SK-N-MC (cell line): ENCODE measurements at regions not wholly inside any gene's neighbourhood (a gene's known extent, or its start where the extent isn't known, plus 50 kb on each side); places are given as distances from the start of the nearest gene placed in this dataset.

Source experiments
- DNase-seq: peaks from one replicate; pipeline ENCODE4 v3.0.0-alpha.2; 2011; ENCODE audit warnings: low read depth, low spot score
- H3K27ac ChIP-seq: fragments of 200-600 bp; sonication (generic); 2 replicates; pipeline ENCODE4 v1.5.1; 2016; ENCODE audit warnings: mixed run types
- H3K36me3 ChIP-seq: fragments of 200-600 bp; sonication (generic); 2 replicates; pipeline ENCODE4 v1.6.1; 2017; ENCODE audit warnings: antibody characterized with exemption, low read length, mixed read lengths; ENCODE audit not compliant: insufficient read depth
- H3K4me3 ChIP-seq: fragments of 200-600 bp; sonication (generic); 2 replicates; pipeline ENCODE4 v1.5.1; 2016
- H3K9ac ChIP-seq: fragments of 200-600 bp; sonication (generic); 2 replicates; pipeline ENCODE4 v1.8.0; 2017; ENCODE audit warnings: mixed run types, mixed read lengths; ENCODE audit not compliant: insufficient read length
- H3K9me3 ChIP-seq: fragments of 200-600 bp; sonication (generic); 2 replicates; pipeline ENCODE4 v1.6.1; 2017; ENCODE audit warnings: low read depth, mild to moderate bottlenecking, antibody characterized with exemption, low read length, moderate library complexity, mixed read lengths
- EZH2 ChIP-seq: fragments of 200-600 bp; sonication (generic); IDR thresholded peaks from one replicate; pipeline ENCODE4 v1.6.1; 2017; ENCODE audit warnings: antibody characterized with exemption
- FOXP2 ChIP-seq: optimal IDR thresholded peaks from 2 replicates; pipeline ENCODE3; 2011; ENCODE audit warnings: mild to moderate bottlenecking, moderate library complexity; ENCODE audit not compliant: insufficient read depth; ENCODE audit errors: extremely low read length, control extremely low read depth
- POLR2AphosphoS5 ChIP-seq: IDR thresholded peaks from 2 replicates; pipeline ENCODE4 v1.6.1; 2012; ENCODE audit warnings: mild to moderate bottlenecking, low read depth, low read length, borderline replicate concordance

DNA sequence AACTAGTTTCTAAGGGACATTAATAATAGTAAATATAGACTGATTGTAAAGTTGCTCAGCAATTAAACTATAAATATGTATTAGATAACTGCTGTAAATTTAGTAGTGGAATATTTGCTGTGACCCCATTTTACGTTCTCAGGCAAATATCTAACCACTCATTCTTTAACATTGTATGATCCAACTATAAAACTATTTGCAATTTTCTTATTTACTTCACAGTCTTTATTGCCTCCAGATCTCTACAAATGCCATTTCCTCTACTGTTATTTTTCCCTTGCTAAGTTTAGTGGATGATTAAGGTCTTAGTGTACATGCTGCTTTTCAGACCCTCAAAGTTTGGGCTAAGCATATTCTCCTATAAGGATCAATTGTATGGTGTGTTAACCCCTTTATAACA, 526.2 kb upstream of the ST8SIA4 start:
- H3K27ac ChIP-seq, result no peak overlapping the region
- TF ChIP-seq POLR2AphosphoS5 (no peak), FOXP2 (no peak), EZH2 (no peak)
- H3K36me3 ChIP-seq, result no peaks in the 10 kb centered on the region
- H3K9me3 ChIP-seq, result no peaks in the 10 kb centered on the region
- H3K9ac ChIP-seq, result no peak overlapping the region
- DNase-seq, result no peak
- no peak overlapping the region for H3K4me3 ChIP-seq

- no peak overlapping the region for H3K9ac ChIP-seq
- DNase-seq, result no peak
- H3K9me3 ChIP-seq, result no peaks in the 10 kb centered on the region
- TF ChIP-seq FOXP2 (no peak), POLR2AphosphoS5 (no peak), EZH2 (no peak)
- H3K36me3 ChIP-seq, result no peaks in the 10 kb centered on the region
- no peak overlapping the region for H3K27ac ChIP-seq
- H3K4me3 ChIP-seq, result no peak overlapping the region
Measured at GRCh38 chr5:101425339-101425859, 522.3 kb upstream of the ST8SIA4 start.

DNA sequence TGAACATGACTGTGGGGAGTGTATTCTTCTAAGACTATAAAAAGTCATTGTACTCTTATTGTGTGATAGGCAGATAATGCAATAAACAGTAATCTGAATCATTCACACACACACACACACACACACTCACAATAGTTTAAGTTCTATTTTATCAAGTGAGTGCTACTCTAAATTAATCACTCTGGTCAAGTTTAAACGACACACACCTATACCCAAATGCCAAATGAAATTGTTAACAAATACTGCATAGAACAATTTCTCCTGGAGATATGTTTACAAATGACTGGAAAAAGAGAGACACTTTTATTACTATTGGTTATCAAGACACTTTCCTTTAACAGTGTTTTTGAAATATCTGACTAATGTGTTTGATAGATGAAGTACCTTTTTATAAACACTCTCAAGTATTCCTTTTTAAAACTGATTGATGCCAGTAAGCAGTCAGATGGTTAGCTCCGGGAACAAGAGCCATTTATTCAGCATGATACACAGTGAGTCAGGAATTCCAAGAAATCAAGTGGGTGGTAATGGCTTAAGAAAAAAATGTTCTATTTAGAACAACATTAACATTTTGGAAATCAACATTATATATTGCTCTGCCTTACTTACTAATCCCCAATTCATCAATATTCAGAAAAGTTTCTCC, 521.6 kb upstream of the ST8SIA4 start:
- Histone ChIP-seq H3K9ac (no peak overlapping the region), H3K9me3 (no peaks in the 10 kb centered on the region), H3K36me3 (no peaks in the 10 kb centered on the region), H3K27ac (no peak overlapping the region), H3K4me3 (no peak overlapping the region)
- DNase-seq, result no peak
- no peak for TF ChIP-seq POLR2AphosphoS5
- no peak for TF ChIP-seq EZH2
- TF ChIP-seq FOXP2, result no peak

- no peak for DNase-seq
- no peak overlapping the region for H3K9ac ChIP-seq
- H3K36me3 ChIP-seq, result no peaks in the 10 kb centered on the region
- H3K9me3 ChIP-seq, result no peaks in the 10 kb centered on the region
- H3K27ac ChIP-seq, result no peak overlapping the region
- no peak overlapping the region for H3K4me3 ChIP-seq
- TF ChIP-seq POLR2AphosphoS5, result no peak
- TF ChIP-seq EZH2, result no peak
- no peak for TF ChIP-seq FOXP2
Measured at GRCh38 chr5:101418713-101419118, 515.6 kb upstream of the ST8SIA4 start.

DNA sequence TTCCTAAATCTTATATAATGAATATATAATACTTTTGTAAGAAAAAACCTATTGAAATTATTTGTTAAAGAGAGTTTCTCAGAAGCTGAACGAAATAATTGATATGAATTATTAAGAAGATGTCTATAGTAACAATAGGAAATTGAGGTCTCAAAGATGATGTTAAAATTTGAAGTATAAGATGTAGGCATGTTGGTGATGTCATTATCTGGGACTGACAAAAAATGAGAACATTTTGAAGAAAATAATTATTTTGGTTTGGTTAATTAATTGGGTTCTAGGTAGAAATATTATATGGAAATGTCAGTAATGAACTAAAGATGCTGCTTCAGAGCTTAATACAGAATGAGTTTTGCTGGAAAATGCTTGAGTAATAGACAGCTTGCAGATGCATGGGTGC, 501.4 kb upstream of the ST8SIA4 start:
- H3K4me3 ChIP-seq, result no peak overlapping the region
- no peak for DNase-seq
- no peak overlapping the region for H3K9ac ChIP-seq
- H3K9me3 ChIP-seq, result no peaks in the 10 kb centered on the region
- no peak for TF ChIP-seq POLR2AphosphoS5
- TF ChIP-seq FOXP2, result no peak
- TF ChIP-seq EZH2, result no peak
- no peaks in the 10 kb centered on the region for H3K36me3 ChIP-seq
- no peak overlapping the region for H3K27ac ChIP-seq

DNA sequence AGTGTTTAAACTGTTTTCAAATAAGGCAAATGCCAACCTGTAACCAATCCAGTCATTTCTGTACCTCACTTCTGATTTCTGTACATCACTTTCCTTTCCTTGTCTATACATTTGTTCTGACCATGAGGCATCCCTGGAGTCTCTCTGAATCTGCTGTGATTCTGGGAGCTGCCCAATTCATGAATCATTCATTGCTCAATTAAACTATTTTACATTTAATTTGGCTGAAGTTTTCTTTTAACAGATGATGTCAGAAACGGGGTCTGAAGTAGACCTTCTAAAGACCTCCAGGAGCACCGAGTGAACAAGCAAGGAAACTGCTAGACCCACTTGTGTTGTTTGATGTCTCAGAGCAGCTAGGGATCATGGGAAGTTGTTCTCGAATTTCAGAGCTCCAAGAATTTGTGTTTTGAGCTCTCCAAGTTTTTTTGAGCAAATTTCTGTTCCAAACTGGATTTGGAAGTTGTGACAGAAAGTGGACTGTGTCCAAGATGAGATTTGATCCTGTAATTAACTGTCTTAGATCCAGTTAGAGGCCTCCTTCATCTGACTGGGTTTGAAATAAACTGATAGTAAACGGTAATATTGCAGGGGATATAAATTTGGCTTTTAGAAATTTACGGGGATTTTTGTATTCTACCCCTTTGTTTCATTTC, 490.8 kb upstream of the ST8SIA4 start:
- no peak for TF ChIP-seq FOXP2
- TF ChIP-seq EZH2, result no peak
- no peak for TF ChIP-seq POLR2AphosphoS5
- H3K4me3 ChIP-seq, result no peak overlapping the region
- no peak overlapping the region for H3K27ac ChIP-seq
- DNase-seq, result no peak
- H3K36me3 ChIP-seq, result no peaks in the 10 kb centered on the region
- H3K9ac ChIP-seq, result no peak overlapping the region
- no peaks in the 10 kb centered on the region for H3K9me3 ChIP-seq

- Histone ChIP-seq H3K27ac (no peak overlapping the region), H3K9me3 (no peaks in the 10 kb centered on the region), H3K9ac (no peak overlapping the region), H3K36me3 (no peaks in the 10 kb centered on the region), H3K4me3 (no peak overlapping the region)
- peak; percentile 45 for DNase-seq
- no peak for TF ChIP-seq EZH2
- TF ChIP-seq FOXP2, result no peak
- no peak for TF ChIP-seq POLR2AphosphoS5
Measured at GRCh38 chr5:101390151-101390908, 487.2 kb upstream of the ST8SIA4 start.

- H3K36me3 ChIP-seq, result no peaks in the 10 kb centered on the region
- H3K4me3 ChIP-seq, result no peak overlapping the region
- H3K9ac ChIP-seq, result no peak overlapping the region
- H3K9me3 ChIP-seq, result no peaks in the 10 kb centered on the region
- no peak overlapping the region for H3K27ac ChIP-seq
- TF ChIP-seq POLR2AphosphoS5 (no peak), EZH2 (no peak), FOXP2 (no peak)
- DNase-seq, result no peak
Measured at GRCh38 chr5:101385276-101385675, 482.2 kb upstream of the ST8SIA4 start.

GRCh38 chr5:101370181-101370580, 467.1 kb upstream of the ST8SIA4 start:
- no peak overlapping the region for H3K4me3 ChIP-seq
- no peak overlapping the region for H3K27ac ChIP-seq
- no peak for DNase-seq
- TF ChIP-seq FOXP2 (no peak), POLR2AphosphoS5 (no peak), EZH2 (no peak)
- no peak overlapping the region for H3K9ac ChIP-seq
- H3K9me3 ChIP-seq, result no peaks in the 10 kb centered on the region
- no peaks in the 10 kb centered on the region for H3K36me3 ChIP-seq
